Stimulated activated CD4-positive, alpha-beta T cell treated with anti-CD3 and anti-CD28 coated beads, Interleukin-12 subunit alpha, Interleukin-12 subunit beta, amount 100 ng/mL, for 48 hours (primary cell): ENCODE measurements at regions not wholly inside any gene's neighbourhood (a gene's known extent, or its start where the extent isn't known, plus 50 kb on each side); places are given as distances from the start of the nearest gene placed in this dataset.
"Not testable (repeated sequence)": the region's sequence is repeated elsewhere in the genome, so short reads cannot be mapped to it uniquely, and the experiment has no call there.

Experiments
- DNase-seq, 3 donors: peaks; one replicate each; pipeline ENCODE4 v3.0.0-alpha.2; 2020; ENCODE audit warnings: low read depth in 2 of 3, low spot score in 1 of 3

GRCh38 chr1:238664139-238664538, 722.2 kb upstream of the CHRM3 start:
- no peak for DNase-seq

GRCh38 chr1:238660849-238661248, 725.5 kb upstream of the CHRM3 start:
- DNase-seq: no peak

- no peak for DNase-seq
These were observed 727.6 kb upstream of the CHRM3 start for GRCh38 chr1:238658763-238659162.

GRCh38 chr1:238653693-238654321, 732.6 kb upstream of the CHRM3 start:
- no peak for DNase-seq

GRCh38 chr1:238652346-238652968, 733.9 kb upstream of the CHRM3 start:
- DNase-seq: no peak

- no peak for DNase-seq
These were observed 737.2 kb upstream of the CHRM3 start for GRCh38 chr1:238649200-238649599.

- DNase-seq: no peak
These were observed 737.6 kb upstream of the CHRM3 start for GRCh38 chr1:238648751-238649150.

GRCh38 chr1:238648296-238648695, 738.1 kb upstream of the CHRM3 start:
- no peak for DNase-seq

DNA sequence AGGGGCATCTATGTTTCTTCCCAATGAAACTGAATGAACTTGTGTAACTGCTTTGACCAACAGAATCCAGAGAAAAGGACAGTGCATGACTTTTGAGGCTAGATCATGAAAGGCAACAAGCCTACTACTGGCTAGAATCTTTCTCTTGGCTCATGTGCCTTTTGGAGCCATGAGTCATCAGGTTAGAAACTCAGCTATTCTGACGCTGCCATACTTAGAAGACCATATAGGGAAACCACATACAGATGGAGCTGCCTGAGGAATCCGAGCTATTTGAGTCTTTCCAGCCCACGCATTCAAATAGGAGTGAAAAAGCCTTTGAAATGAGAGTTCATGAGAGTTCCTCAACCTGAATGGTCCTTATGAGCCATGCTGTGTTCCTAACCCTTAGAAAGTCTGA, 738.5 kb upstream of the CHRM3 start:
- DNase-seq: no peak

DNA sequence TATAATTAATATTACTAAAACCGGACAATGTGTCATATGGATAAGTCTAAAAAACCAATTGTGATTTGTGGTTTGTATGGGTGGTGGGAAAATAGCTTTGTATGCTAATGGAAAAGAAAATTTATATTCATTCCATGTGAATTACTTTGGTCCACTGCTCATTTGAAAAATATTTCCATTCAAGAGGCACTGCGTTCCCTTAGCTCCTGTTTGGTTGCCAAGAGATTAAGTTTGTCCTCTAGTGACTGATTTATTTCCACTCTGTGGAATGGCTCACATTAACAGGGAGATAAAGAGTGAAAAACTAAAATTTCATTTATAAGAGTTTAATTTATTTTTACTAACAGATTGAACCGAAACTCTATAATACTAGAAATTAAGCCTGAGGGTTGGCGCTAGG, 744.1 kb upstream of the CHRM3 start:
- no peak for DNase-seq

- DNase-seq: no peak
These were observed 746.5 kb upstream of the CHRM3 start for GRCh38 chr1:238639861-238640260.

GRCh38 chr1:238628110-238628509, 737.4 kb upstream of the ZP4 start:
- no peak for DNase-seq

- DNase-seq: no peak
These were observed 734.1 kb upstream of the ZP4 start for GRCh38 chr1:238624776-238625175.

GRCh38 chr1:238621405-238621804, 730.7 kb upstream of the ZP4 start:
- DNase-seq: no peak

DNA sequence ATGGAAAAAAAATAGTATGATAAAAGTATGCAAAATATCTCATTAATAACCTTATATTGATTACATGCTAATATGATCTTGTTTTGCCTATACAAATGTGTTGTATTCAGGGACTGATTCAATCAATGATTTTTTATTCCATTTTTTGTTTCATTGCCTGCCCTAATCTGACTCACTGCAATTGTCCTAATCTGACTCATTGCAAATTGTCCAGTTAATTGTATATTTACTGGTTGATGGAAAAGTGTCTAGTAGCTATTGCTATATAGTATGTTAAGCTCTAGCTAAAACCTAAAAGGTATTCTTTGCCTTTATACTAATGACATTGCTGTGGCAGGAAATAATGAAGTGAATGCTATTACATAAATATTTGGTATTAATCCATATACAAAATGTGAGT, 728.9 kb upstream of the ZP4 start:
- DNase-seq: no peak

DNA sequence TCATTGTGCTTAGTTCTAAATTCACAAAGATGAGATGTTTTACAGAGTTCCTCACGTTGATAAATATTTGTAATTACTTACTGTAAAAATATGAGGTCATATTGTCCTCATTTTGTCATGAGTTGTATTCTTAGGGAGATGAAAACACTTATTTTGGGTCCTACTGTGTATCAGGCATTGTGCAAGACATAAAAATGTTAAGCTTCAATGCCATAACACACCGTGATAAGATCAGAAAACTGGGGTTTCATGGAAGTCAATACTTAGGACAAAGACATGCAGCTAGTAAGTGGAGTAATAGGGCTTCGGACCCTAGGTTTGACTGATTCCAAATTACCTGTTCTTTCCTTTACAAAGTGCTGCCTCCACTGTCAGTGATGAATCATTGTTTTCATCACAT, 720.7 kb upstream of the ZP4 start:
- DNase-seq: no peak

DNA sequence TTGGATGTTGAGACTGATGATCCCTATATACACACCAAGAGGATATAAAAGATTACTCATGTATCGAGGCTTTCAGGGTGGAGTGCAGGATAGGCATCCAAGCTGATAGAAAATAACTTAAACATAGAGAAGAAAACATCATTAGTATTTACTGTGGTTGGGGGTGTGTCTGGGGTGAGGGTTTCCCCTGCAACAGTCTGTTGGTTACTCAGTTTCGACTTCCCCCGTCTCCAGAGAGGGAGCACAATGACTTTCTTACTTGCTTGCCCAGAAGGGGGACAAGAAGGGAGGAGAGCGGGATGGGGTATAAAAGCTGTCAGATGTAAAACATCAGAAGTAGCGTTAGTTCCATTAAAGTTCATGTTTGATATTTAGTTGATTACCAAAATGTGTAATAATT, 717.4 kb upstream of the ZP4 start:
- no peak for DNase-seq

DNA sequence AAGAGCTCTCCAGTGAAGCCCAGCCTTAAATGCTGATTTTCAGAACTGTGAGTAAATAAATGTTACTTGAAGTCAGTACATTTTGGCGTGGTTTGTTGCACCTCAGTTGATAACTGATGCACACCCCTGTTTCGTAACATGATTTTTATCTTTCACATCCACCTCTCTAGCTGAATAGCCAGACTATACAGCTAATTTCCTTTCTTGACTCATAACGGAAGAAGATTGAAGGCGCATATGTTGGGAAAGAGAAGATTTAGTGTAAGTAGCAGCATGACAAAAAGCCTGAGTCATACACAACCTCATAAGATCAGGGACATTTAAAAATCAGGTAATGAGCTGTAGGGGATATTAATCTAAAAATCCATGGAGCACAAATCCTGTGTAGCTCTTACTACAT, 716.2 kb upstream of the ZP4 start:
- DNase-seq: no peak

- DNase-seq: no peak
These were observed 715.7 kb upstream of the ZP4 start for GRCh38 chr1:238606457-238606856.

- no peak for DNase-seq
These were observed 713.6 kb upstream of the ZP4 start for GRCh38 chr1:238604357-238604756.

GRCh38 chr1:238601604-238602003, 710.9 kb upstream of the ZP4 start:
- DNase-seq: not testable (repeated sequence)

DNA sequence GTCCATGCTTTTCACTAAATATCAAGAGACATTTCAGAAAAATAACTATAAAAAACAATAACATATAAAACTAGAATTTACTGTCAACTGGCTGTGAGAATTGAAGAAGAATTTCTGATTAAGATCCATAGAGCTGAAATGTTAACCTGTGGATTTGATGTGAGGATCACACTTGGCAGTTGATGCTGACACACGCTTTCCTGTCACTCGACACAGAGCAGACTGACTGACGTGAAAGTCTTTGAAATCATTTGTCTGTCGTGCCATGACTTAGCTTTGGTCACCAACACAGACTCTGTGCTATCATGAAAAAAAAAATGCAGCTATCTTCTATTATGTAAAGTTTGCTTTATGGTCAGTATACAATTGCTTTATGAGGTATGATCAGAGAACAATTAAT, 706.0 kb upstream of the ZP4 start:
- no peak for DNase-seq

GRCh38 chr1:238592621-238593020, 701.9 kb upstream of the ZP4 start:
- DNase-seq: no peak
